SU-DHL-6 (cell line): ENCODE measurements at regions not wholly inside any gene's neighbourhood (a gene's known extent, or its start where the extent isn't known, plus 50 kb on each side); places are given as distances from the start of the nearest gene placed in this dataset.

Experiments
- H2AFZ ChIP-seq: fragments of 200-600 bp; sonication (generic); 2 replicates; pipeline ENCODE4 v1.6.1; 2014; ENCODE audit warnings: low read depth, mild to moderate bottlenecking, moderate library complexity, mixed read lengths, antibody characterized with exemption, low read length; ENCODE audit not compliant: severe bottlenecking
- H3F3A ChIP-seq: fragments of 200-600 bp; shearing (Covaris generic); 2 replicates; pipeline ENCODE4 v1.6.0; 2016; ENCODE audit warnings: antibody characterized with exemption, mild to moderate bottlenecking; ENCODE audit not compliant: insufficient read depth
- H3K27ac ChIP-seq: fragments of 200-600 bp; sonication (generic); 2 replicates; pipeline ENCODE4 v1.5.1; 2016; ENCODE audit warnings: low read depth, mild to moderate bottlenecking, low read length, moderate library complexity, mixed read lengths
- H3K27me3 ChIP-seq: fragments of 200-600 bp; sonication (generic), shearing (Covaris generic); 2 replicates; pipeline ENCODE4 v1.6.0; 2014; ENCODE audit warnings: mild to moderate bottlenecking, low read length
- H3K36me3 ChIP-seq: fragments of 200-600 bp; sonication (generic); 2 replicates; pipeline ENCODE4 v1.6.1; 2014; ENCODE audit warnings: mild to moderate bottlenecking, low read length, mixed read lengths
- H3K4me2 ChIP-seq: fragments of 300-600, 200-600 bp; shearing (Covaris generic), sonication (generic); 2 replicates; pipeline ENCODE4 v1.6.0; 2014; ENCODE audit warnings: low read length, low read depth, mild to moderate bottlenecking; ENCODE audit not compliant: poor library complexity, severe bottlenecking
- H3K4me3 ChIP-seq: fragments of 200-600 bp; sonication (generic); 2 replicates; pipeline ENCODE4 v1.5.1; 2014; ENCODE audit warnings: antibody characterized with exemption, low read length, mild to moderate bottlenecking, mixed read lengths; ENCODE audit not compliant: insufficient read depth, poor library complexity, severe bottlenecking
- H3K79me2 ChIP-seq: fragments of 200-600 bp; sonication (generic); 2 replicates; pipeline ENCODE4 v1.6.1; 2014; ENCODE audit warnings: mild to moderate bottlenecking, low read length, moderate library complexity; ENCODE audit not compliant: insufficient read depth
- H3K9ac ChIP-seq: fragments of 200-600 bp; sonication (generic); 2 replicates; pipeline ENCODE4 v1.7.0; 2014; ENCODE audit warnings: mild to moderate bottlenecking, low read length
- H3K9me2 ChIP-seq: fragments of 200-600 bp; sonication (generic); replicated peaks from 2 replicates; pipeline ENCODE4 v1.6.1; 2014; ENCODE audit warnings: low read length; ENCODE audit not compliant: insufficient read depth
- H3K9me3 ChIP-seq: fragments of 200-600 bp; sonication (generic); 2 replicates; pipeline ENCODE4 v1.6.1; 2014; ENCODE audit warnings: low read length, mixed read lengths; ENCODE audit not compliant: insufficient read depth
- H4K20me1 ChIP-seq: fragments of 200-600 bp; sonication (generic); 2 replicates; pipeline ENCODE4 v1.6.1; 2014; ENCODE audit warnings: low read depth, mild to moderate bottlenecking, antibody characterized with exemption, low read length, moderate library complexity, mixed read lengths
- EZH2phosphoT487 ChIP-seq: fragments of 200-600 bp; sonication (generic), shearing (Covaris generic); conservative IDR thresholded peaks from 2 replicates; pipeline ENCODE4 v1.6.1; 2018; ENCODE audit warnings: mild to moderate bottlenecking, antibody characterized with exemption, low read length, moderate library complexity, mixed read lengths
- TF ChIP-seq, protein P1 (sequence below): fragments of 200-600 bp; sonication (generic); IDR thresholded peaks from one replicate; pipeline ENCODE4 v1.5.1; 2017; ENCODE audit warnings: antibody characterized with exemption, mild to moderate bottlenecking, low read length, moderate library complexity; ENCODE audit not compliant: insufficient read depth, poor library complexity, severe bottlenecking

DNA sequence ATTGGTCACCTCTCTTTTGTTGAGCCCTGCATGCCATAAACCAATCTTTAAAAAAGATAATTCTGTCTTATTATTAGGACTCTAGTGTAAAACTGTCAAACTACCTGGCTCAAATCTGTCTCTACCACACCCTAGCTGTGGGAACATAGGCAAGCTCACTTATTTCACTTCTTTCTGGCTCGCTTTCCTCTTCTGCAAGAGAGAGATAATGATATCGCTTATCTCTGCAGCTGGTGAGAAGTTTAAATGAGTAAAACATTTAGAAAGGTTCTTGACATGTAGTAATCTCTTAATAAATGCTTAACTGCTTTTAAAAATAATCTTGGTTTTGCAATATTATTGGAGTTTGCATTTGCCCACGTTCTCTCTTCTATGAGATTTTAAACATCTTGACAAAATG, 1109.2 kb downstream of the RAPGEF2 start:
- Histone ChIP-seq H3K36me3 (no peaks in the 10 kb centered on the region), H3K4me2 (no peak overlapping the region), H3K9me3 (no peaks in the 10 kb centered on the region), H3K9me2 (no peaks in the 10 kb centered on the region), H2AFZ (no peak overlapping the region), H3K9ac (no peak overlapping the region), H3F3A (no peaks in the 10 kb centered on the region), H3K4me3 (no peak overlapping the region), H3K27ac (no peak overlapping the region), H3K27me3 (no peaks in the 10 kb centered on the region), H3K79me2 (no peaks in the 10 kb centered on the region), H4K20me1 (no peaks in the 10 kb centered on the region)
- TF ChIP-seq, protein P1, sequence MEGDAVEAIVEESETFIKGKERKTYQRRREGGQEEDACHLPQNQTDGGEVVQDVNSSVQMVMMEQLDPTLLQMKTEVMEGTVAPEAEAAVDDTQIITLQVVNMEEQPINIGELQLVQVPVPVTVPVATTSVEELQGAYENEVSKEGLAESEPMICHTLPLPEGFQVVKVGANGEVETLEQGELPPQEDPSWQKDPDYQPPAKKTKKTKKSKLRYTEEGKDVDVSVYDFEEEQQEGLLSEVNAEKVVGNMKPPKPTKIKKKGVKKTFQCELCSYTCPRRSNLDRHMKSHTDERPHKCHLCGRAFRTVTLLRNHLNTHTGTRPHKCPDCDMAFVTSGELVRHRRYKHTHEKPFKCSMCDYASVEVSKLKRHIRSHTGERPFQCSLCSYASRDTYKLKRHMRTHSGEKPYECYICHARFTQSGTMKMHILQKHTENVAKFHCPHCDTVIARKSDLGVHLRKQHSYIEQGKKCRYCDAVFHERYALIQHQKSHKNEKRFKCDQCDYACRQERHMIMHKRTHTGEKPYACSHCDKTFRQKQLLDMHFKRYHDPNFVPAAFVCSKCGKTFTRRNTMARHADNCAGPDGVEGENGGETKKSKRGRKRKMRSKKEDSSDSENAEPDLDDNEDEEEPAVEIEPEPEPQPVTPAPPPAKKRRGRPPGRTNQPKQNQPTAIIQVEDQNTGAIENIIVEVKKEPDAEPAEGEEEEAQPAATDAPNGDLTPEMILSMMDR, result no peak
- TF ChIP-seq EZH2phosphoT487, result no peak

DNA sequence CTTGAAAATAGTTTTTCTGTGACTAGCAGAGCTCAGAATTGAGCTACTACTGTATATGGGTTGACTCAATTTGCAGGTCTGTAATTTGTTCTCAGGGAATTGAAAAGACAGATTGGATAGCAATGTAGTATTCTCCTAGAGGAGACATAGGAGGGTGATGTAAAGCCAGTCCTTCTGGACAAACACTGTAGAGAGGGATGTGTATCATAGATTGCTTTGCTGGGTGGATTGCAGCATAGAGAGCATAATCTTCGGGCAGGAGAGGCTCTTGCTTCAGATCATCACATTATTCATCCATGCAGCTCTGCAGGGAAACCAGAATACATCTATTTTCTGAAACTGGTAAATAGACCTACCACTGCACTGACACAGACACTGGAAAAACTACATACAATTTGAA, 1110.5 kb downstream of the RAPGEF2 start:
- H3K9me2 ChIP-seq, result no peaks in the 10 kb centered on the region
- no peaks in the 10 kb centered on the region for H3K36me3 ChIP-seq
- H3K4me3 ChIP-seq, result no peak overlapping the region
- H3K4me2 ChIP-seq, result no peak overlapping the region
- H2AFZ ChIP-seq, result no peak overlapping the region
- no peaks in the 10 kb centered on the region for H3K9me3 ChIP-seq
- H3K27me3 ChIP-seq, result no peaks in the 10 kb centered on the region
- H3K27ac ChIP-seq, result no peak overlapping the region
- H3F3A ChIP-seq, result no peaks in the 10 kb centered on the region
- H3K79me2 ChIP-seq, result no peaks in the 10 kb centered on the region
- TF ChIP-seq, protein P1, result no peak
- no peak for TF ChIP-seq EZH2phosphoT487
- no peak overlapping the region for H3K9ac ChIP-seq
- no peaks in the 10 kb centered on the region for H4K20me1 ChIP-seq

DNA sequence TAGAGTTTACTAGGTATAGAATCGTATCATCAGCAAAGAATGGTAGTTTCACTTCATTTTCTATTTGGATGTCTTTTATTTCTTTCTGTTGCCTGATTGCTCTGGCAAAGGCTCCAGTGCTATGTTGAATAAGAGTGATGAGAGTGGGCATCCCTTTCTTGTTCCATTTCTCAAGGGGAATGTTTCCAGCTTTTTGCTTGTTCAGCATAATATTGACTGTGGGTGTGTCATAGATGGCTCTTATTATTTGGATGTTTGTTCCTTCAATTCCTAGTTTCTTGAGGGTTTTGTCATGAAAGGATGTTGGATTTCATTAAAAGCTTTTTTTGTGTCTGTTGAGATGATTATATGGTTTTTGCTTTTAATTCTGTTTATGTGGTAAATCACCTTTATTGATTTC, 1114.5 kb downstream of the RAPGEF2 start:
- no peak for TF ChIP-seq EZH2phosphoT487
- TF ChIP-seq, protein P1, result no peak
- no peaks in the 10 kb centered on the region for H3K9me3 ChIP-seq
- no peak overlapping the region for H3K4me3 ChIP-seq
- no peak overlapping the region for H3K27ac ChIP-seq
- H3K27me3 ChIP-seq, result no peaks in the 10 kb centered on the region
- H3K79me2 ChIP-seq, result no peaks in the 10 kb centered on the region
- no peaks in the 10 kb centered on the region for H3K36me3 ChIP-seq
- H2AFZ ChIP-seq, result no peak overlapping the region
- H3K9ac ChIP-seq, result no peak overlapping the region
- H3F3A ChIP-seq, result no peaks in the 10 kb centered on the region
- H4K20me1 ChIP-seq, result no peaks in the 10 kb centered on the region
- H3K4me2 ChIP-seq, result no peak overlapping the region
- H3K9me2 ChIP-seq, result no peaks in the 10 kb centered on the region

DNA sequence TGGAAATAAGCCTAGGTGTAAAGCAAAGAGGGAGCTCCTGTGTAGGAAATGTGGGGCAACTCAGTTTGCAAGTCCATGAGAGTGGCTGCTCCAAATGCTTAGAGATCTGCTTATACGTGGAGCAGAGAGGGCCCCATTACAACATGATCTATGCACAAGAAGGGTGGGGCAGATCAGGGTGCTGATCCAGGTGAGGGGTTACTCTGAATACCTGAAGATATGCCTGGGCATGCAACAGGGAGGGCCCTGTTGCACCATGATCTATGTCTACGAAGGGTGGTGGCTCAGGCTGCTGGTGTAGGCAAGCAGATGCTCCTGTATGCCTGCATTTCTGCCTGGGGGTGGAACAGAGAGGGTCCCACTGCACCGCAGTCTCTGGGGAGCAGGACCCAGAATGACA, 1121.2 kb downstream of the RAPGEF2 start:
- H3K9me3 ChIP-seq, result no peaks in the 10 kb centered on the region
- no peaks in the 10 kb centered on the region for H3K9me2 ChIP-seq
- no peak overlapping the region for H3K4me2 ChIP-seq
- no peaks in the 10 kb centered on the region for H3K36me3 ChIP-seq
- no peak for TF ChIP-seq EZH2phosphoT487
- TF ChIP-seq, protein P1, result no peak
- no peaks in the 10 kb centered on the region for H3K27me3 ChIP-seq
- no peak overlapping the region for H3K27ac ChIP-seq
- H3K9ac ChIP-seq, result no peak overlapping the region
- no peak overlapping the region for H3K4me3 ChIP-seq
- no peaks in the 10 kb centered on the region for H3K79me2 ChIP-seq
- H4K20me1 ChIP-seq, result no peaks in the 10 kb centered on the region
- no peak overlapping the region for H2AFZ ChIP-seq
- no peaks in the 10 kb centered on the region for H3F3A ChIP-seq
